PC-9 (cell line): ENCODE measurements at regions not wholly inside any gene's neighbourhood (a gene's known extent, or its start where the extent isn't known, plus 50 kb on each side); places are given as distances from the start of the nearest gene placed in this dataset.
A peak's percentile ranks its signal among the peaks of the same experiment; 100 is the strongest.
"Not testable (repeated sequence)": the region's sequence is repeated elsewhere in the genome, so short reads cannot be mapped to it uniquely, and the experiment has no call there.

ENCODE experiments used
- BruUV-seq: library from RNA; stranded (reverse); fragments of 400-500 nt; replicated peaks from 2 replicates; lab custom pipeline; 2021; lab: Mats Ljungman, UMichigan
- CTCF ChIA-PET: fragments of 300-600 bp; sonication (Branson Sonifier 250); formaldehyde crosslinking; loops from one replicate; lab custom pipeline; 2022; ENCODE audit warnings: antibody characterized with exemption; lab: Charles Lee
- POLR2A ChIA-PET: fragments of 300-600 bp; sonication (Branson Sonifier 250); formaldehyde crosslinking; loops from one replicate; lab custom pipeline; 2022; ENCODE audit warnings: antibody characterized with exemption; ENCODE audit not compliant: unreplicated experiment; lab: Charles Lee
- DNase-seq, 2 experiments: peaks; one replicate each; pipeline versions ENCODE4 v3.0.0 to v3.0.0-alpha.2; 2015 to 2022; ENCODE audit warnings: mixed read lengths in 1 of 2
- H2AFZ ChIP-seq: fragments of 200-600 bp; sonication (generic); 2 replicates; pipeline ENCODE4 v1.8.1; 2017; ENCODE audit warnings: antibody characterized with exemption
- H3F3A ChIP-seq: fragments of 200-600 bp; sonication (generic); 2 replicates; pipeline ENCODE4 v1.8.1; 2017; ENCODE audit warnings: antibody characterized with exemption, mild to moderate bottlenecking, low read depth; ENCODE audit not compliant: insufficient read depth
- H3K27ac ChIP-seq: fragments of 200-600 bp; sonication (generic); 2 replicates; pipeline ENCODE4 v1.6.1; 2016; ENCODE audit warnings: mixed run types
- H3K27me3 ChIP-seq: fragments of 200-600 bp; sonication (generic); 2 replicates; pipeline ENCODE4 v1.6.1; 2016; ENCODE audit warnings: low read depth, mixed run types; ENCODE audit not compliant: insufficient read depth
- H3K36me3 ChIP-seq: fragments of 200-600 bp; sonication (generic); 2 replicates; pipeline ENCODE4 v1.6.1; 2016; ENCODE audit warnings: low read depth, mixed run types
- H3K4me1 ChIP-seq: fragments of 200-600 bp; sonication (generic); replicated peaks from 2 replicates; pipeline ENCODE4 v1.6.1; 2016; ENCODE audit warnings: mixed run types; ENCODE audit not compliant: insufficient read depth
- H3K4me2 ChIP-seq: fragments of 200-600 bp; sonication (generic); 2 replicates; pipeline ENCODE4 v1.6.1; 2017; ENCODE audit warnings: mixed run types
- H3K4me3 ChIP-seq: fragments of 200-600 bp; sonication (generic); 2 replicates; pipeline ENCODE4 v1.6.1; 2016; ENCODE audit warnings: mixed run types
- H3K79me2 ChIP-seq: fragments of 200-600 bp; sonication (generic); 2 replicates; pipeline ENCODE4 v1.6.1; 2017; ENCODE audit warnings: low read depth, mixed run types
- H3K9me2 ChIP-seq: fragments of 200-600 bp; sonication (generic); 2 replicates; pipeline ENCODE4 v1.8.1; 2017; ENCODE audit warnings: mild to moderate bottlenecking; ENCODE audit not compliant: insufficient read depth
- H3K9me3 ChIP-seq: fragments of 200-600 bp; sonication (generic); 2 replicates; pipeline ENCODE4 v1.8.1; 2016; ENCODE audit warnings: low read depth; ENCODE audit not compliant: insufficient read depth
- H4K20me1 ChIP-seq: fragments of 200-600 bp; sonication (generic); 2 replicates; pipeline ENCODE4 v1.8.1; 2017; ENCODE audit not compliant: insufficient read depth
- EZH2 ChIP-seq: fragments of 200-600 bp; sonication (generic); IDR thresholded peaks from 2 replicates; pipeline ENCODE4 v1.8.0; 2017; ENCODE audit warnings: antibody characterized with exemption, low read depth
- intact Hi-C: fragments of 100-400 bp; cut with micrococcal nuclease; formaldehyde crosslinking; loops from one replicate; pipeline ENCODE4 v1.10.0; 2022; ENCODE audit not compliant: unreplicated experiment
- TF ChIP-seq, protein P1 (sequence below): fragments of 200-600 bp; sonication (generic); conservative IDR thresholded peaks from 2 replicates; pipeline ENCODE4 v1.6.1; 2017; ENCODE audit warnings: mixed run types, antibody characterized with exemption, mild to moderate bottlenecking, moderate library complexity

DNA sequence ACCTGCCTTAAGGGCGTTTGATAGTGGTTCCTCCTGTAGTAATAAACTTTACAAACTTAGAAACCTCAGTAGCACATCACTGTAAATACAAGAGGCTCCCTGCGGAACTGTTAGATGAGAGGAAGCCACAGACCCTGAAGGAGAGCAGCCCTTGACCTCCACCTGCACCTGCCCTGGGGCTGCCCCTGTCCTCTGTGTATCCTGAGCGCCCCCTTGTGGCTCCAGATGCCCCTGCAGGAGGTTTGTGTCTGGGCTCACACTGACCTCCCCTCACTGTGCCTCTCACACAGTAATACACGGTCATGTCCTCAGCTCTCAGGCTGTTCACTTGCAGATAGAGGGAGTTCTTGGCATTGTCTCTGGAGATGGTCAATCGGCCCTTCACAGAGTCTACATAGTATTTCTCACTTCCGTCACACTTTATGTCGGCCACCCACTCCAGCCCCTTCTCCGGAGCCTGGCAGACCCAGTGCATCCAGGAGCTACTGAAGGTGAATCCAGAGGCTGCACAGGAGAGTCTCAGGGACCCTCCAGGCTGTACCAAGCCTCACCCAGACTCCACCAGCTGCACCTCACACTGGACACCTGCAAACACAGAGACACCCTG lies 1059.8 kb downstream of the TMEM121 start:
- ChIA-PET POLR2A (no interaction called here), CTCF (no interaction called here)
- Histone ChIP-seq H4K20me1 (no peaks in the 10 kb centered on the region; the same call in 1 of the 2 replicates), H3K4me1 (no peaks in the 10 kb centered on the region), H3K79me2 (no peaks in the 10 kb centered on the region), H2AFZ (no peak overlapping the region), H3K9me3 (no peaks in the 10 kb centered on the region), H3K27me3 (peaks cover 15% of the 10 kb centered on the region; the same call in 1 of the 2 replicates), H3K4me3 (no peak overlapping the region), H3K27ac (no peak overlapping the region), H3K9me2 (no peaks in the 10 kb centered on the region), H3K36me3 (no peaks in the 10 kb centered on the region), H3F3A (no peaks in the 10 kb centered on the region), H3K4me2 (no peak overlapping the region)
- intact Hi-C loops: no loop called here
- BruUV-seq: no TSS peak
- DNase-seq: peak in 1 of 2 experiments; percentile 18
- TF ChIP-seq, protein P1, sequence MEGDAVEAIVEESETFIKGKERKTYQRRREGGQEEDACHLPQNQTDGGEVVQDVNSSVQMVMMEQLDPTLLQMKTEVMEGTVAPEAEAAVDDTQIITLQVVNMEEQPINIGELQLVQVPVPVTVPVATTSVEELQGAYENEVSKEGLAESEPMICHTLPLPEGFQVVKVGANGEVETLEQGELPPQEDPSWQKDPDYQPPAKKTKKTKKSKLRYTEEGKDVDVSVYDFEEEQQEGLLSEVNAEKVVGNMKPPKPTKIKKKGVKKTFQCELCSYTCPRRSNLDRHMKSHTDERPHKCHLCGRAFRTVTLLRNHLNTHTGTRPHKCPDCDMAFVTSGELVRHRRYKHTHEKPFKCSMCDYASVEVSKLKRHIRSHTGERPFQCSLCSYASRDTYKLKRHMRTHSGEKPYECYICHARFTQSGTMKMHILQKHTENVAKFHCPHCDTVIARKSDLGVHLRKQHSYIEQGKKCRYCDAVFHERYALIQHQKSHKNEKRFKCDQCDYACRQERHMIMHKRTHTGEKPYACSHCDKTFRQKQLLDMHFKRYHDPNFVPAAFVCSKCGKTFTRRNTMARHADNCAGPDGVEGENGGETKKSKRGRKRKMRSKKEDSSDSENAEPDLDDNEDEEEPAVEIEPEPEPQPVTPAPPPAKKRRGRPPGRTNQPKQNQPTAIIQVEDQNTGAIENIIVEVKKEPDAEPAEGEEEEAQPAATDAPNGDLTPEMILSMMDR: peak; percentile 71
- no peak for TF ChIP-seq EZH2

DNA sequence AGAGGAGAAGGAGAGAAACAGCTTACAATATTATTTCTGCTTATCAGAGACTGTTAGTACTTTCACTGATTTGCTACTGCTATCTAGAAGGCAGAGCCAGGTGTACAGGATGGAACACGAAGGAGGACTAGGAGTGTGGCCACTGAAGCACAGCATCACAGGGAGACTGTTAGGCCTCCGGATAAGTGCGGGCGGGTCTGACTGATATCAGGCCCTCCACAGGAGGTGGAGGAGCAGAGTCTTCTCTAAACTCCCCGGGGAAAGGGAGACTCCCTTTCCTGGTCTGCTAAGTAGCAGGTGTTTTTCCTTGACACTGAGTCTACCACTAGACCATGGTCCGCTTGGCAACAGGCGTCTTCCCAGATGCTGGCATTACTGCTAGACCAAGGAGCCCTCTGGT lies 1065.2 kb downstream of the TMEM121 start:
- H3K9me3 ChIP-seq, H3K9me2 ChIP-seq, H3K79me2 ChIP-seq, H3K27ac ChIP-seq, H3K36me3 ChIP-seq, CTCF ChIA-PET, H3K4me3 ChIP-seq, H3K4me1 ChIP-seq, DNase-seq, H3K4me2 ChIP-seq, H3F3A ChIP-seq, POLR2A ChIA-PET, BruUV-seq, H4K20me1 ChIP-seq, intact Hi-C loops, H2AFZ ChIP-seq: not testable (repeated sequence)
- peaks cover 21% of the 10 kb centered on the region for H3K27me3 ChIP-seq

DNA sequence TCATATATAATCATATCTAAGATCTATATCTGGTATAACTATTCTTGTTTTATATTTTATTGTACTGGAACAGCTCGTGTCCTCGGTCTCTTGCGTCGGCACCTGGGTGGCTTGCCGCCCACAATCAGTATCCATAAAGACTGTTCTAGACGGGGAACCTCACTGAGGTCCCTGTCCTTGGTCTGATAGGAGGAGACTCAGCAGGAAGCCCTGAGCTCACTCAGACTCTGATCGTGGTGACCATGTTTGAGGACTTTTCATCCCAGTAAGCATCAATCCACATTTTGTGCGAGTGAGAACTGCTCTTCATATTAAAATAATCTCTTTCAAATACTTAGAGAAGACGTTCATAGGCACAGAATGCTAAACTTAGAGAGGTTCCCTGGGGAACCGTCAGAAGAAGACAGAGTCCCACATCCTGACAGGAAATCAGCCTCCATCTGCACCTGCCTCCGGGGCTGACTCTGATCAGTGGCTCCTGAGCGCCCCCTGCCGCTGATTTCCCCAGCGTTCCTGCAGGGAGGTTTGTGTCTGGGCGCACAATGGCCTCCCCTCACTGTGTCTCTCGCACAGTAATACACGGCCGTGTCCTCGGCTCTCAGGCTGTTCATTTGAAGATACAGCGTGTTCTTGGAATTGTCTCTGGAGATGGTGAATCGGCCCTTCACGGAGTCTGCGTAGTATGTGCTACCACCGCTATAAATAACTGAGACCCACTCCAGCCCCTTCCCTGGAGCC lies 1065.9 kb downstream of the TMEM121 start:
- H3K79me2 ChIP-seq, H2AFZ ChIP-seq, H3K9me3 ChIP-seq, H3K4me1 ChIP-seq, intact Hi-C loops, H3K36me3 ChIP-seq, H3K4me3 ChIP-seq, H3F3A ChIP-seq, BruUV-seq, H3K4me2 ChIP-seq, H4K20me1 ChIP-seq, DNase-seq, H3K27ac ChIP-seq, POLR2A ChIA-PET, CTCF ChIA-PET, H3K9me2 ChIP-seq: not testable (repeated sequence)
- peaks cover 21% of the 10 kb centered on the region for H3K27me3 ChIP-seq

DNA sequence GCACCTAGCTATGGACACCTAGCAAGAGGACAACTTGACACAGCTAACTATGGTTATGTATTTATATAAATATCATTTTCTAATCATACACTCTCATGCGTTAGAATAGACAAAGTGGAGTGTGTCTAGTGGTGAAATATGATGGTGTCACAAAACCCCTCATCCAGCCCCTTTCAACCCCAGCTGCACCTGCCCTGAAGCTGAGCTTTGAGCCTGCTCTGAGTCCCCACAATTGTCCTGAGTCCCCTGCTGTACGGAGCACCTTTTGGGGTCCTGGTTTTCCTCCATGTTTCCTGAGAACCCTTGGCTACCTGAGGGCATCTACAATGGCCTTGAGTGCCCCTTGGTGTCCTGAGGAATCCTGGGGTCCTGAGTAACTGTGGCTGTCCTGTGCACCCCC lies 1072.8 kb downstream of the TMEM121 start:
- Histone ChIP-seq H3F3A (no peaks in the 10 kb centered on the region), H3K79me2 (no peaks in the 10 kb centered on the region), H3K36me3 (no peaks in the 10 kb centered on the region), H3K4me3 (no peak overlapping the region), H3K4me2 (no peak overlapping the region), H3K4me1 (no peaks in the 10 kb centered on the region), H4K20me1 (no peaks in the 10 kb centered on the region), H3K9me2 (no peaks in the 10 kb centered on the region), H3K27ac (no peak overlapping the region), H3K9me3 (no peaks in the 10 kb centered on the region), H2AFZ (no peak overlapping the region), H3K27me3 (no peaks in the 10 kb centered on the region)
- CTCF ChIA-PET: no interaction called here
- no peak for DNase-seq
- POLR2A ChIA-PET: no interaction called here
- intact Hi-C loops: no loop called here
- no peak for TF ChIP-seq EZH2
- TF ChIP-seq, protein P1: no peak
- no TSS peak for BruUV-seq
